ENCODE measurements at regions not wholly inside any gene's neighbourhood (a gene's known extent, or its start where the extent isn't known, plus 50 kb on each side); places are given as distances from the start of the nearest gene placed in this dataset.

- peaks cover 30% of the 10 kb centered on the region for H3K4me1 ChIP-seq (ENCODE audit: control insufficient read depth, insufficient read depth, low read length)
- no peaks in the 10 kb centered on the region for H3K36me3 ChIP-seq (ENCODE audit: insufficient read depth, low read length)
- H3K9ac ChIP-seq (ENCODE audit: low read depth, low read length), result no peak overlapping the region
- no peaks in the 10 kb centered on the region for H3K9me3 ChIP-seq (replicated peaks; ENCODE audit: low read length)
- no peaks in the 10 kb centered on the region for H3K27me3 ChIP-seq (ENCODE audit: control insufficient read depth, insufficient read depth, low read length)
- H3K4me3 ChIP-seq (ENCODE audit: low read length), result no peak overlapping the region
- peak overlapping the region; percentile 17 for H3K4me2 ChIP-seq (ENCODE audit: low read length)
Observed at GRCh38 chr15:38049891-38050290, 115.5 kb downstream of the TMCO5A start.

- Histone ChIP-seq H3K4me3 (ENCODE audit: low read length) (no peak overlapping the region), H3K9ac (ENCODE audit: low read depth, low read length) (no peak overlapping the region), H3K27me3 (ENCODE audit: control insufficient read depth, insufficient read depth, low read length) (no peaks in the 10 kb centered on the region), H3K4me1 (ENCODE audit: control insufficient read depth, insufficient read depth, low read length) (peaks cover 31% of the 10 kb centered on the region), H3K4me2 (ENCODE audit: low read length) (peak overlapping the region; percentile 18), H3K9me3 (replicated peaks; ENCODE audit: low read length) (no peaks in the 10 kb centered on the region), H3K36me3 (ENCODE audit: insufficient read depth, low read length) (no peaks in the 10 kb centered on the region)
Observed at GRCh38 chr15:38050529-38051448, 116.3 kb downstream of the TMCO5A start.

GRCh38 chr15:38053205-38053604 is 118.8 kb downstream of the TMCO5A start:
- no peak overlapping the region for H3K9ac ChIP-seq (ENCODE audit: low read depth, low read length)
- H3K4me2 ChIP-seq (ENCODE audit: low read length), result no peak overlapping the region
- peaks cover 31% of the 10 kb centered on the region for H3K4me1 ChIP-seq (ENCODE audit: control insufficient read depth, insufficient read depth, low read length)
- no peaks in the 10 kb centered on the region for H3K27me3 ChIP-seq (ENCODE audit: control insufficient read depth, insufficient read depth, low read length)
- H3K36me3 ChIP-seq (ENCODE audit: insufficient read depth, low read length), result no peaks in the 10 kb centered on the region
- no peak overlapping the region for H3K4me3 ChIP-seq (ENCODE audit: low read length)
- no peaks in the 10 kb centered on the region for H3K9me3 ChIP-seq (replicated peaks; ENCODE audit: low read length)

- H3K36me3 ChIP-seq (ENCODE audit: insufficient read depth, low read length), result no peaks in the 10 kb centered on the region
- H3K9me3 ChIP-seq (replicated peaks; ENCODE audit: low read length), result no peaks in the 10 kb centered on the region
- H3K4me3 ChIP-seq (ENCODE audit: low read length), result no peak overlapping the region
- H3K4me2 ChIP-seq (ENCODE audit: low read length), result no peak overlapping the region
- no peak overlapping the region for H3K9ac ChIP-seq (ENCODE audit: low read depth, low read length)
- H3K4me1 ChIP-seq (ENCODE audit: control insufficient read depth, insufficient read depth, low read length), result peaks cover 33% of the 10 kb centered on the region
- H3K27me3 ChIP-seq (ENCODE audit: control insufficient read depth, insufficient read depth, low read length), result no peaks in the 10 kb centered on the region
Observed at GRCh38 chr15:38053776-38054175, 119.3 kb downstream of the TMCO5A start.

- H3K9ac ChIP-seq (ENCODE audit: low read depth, low read length), result no peak overlapping the region
- no peak overlapping the region for H3K4me2 ChIP-seq (ENCODE audit: low read length)
- no peaks in the 10 kb centered on the region for H3K36me3 ChIP-seq (ENCODE audit: insufficient read depth, low read length)
- no peak overlapping the region for H3K4me3 ChIP-seq (ENCODE audit: low read length)
- peaks cover 39% of the 10 kb centered on the region for H3K4me1 ChIP-seq (ENCODE audit: control insufficient read depth, insufficient read depth, low read length)
- H3K27me3 ChIP-seq (ENCODE audit: control insufficient read depth, insufficient read depth, low read length), result no peaks in the 10 kb centered on the region
- no peaks in the 10 kb centered on the region for H3K9me3 ChIP-seq (replicated peaks; ENCODE audit: low read length)
Observed at GRCh38 chr15:38054488-38054887, 120.0 kb downstream of the TMCO5A start.

- H3K4me1 ChIP-seq (ENCODE audit: control insufficient read depth, insufficient read depth, low read length), result peaks cover 39% of the 10 kb centered on the region
- no peak overlapping the region for H3K9ac ChIP-seq (ENCODE audit: low read depth, low read length)
- no peak overlapping the region for H3K4me2 ChIP-seq (ENCODE audit: low read length)
- H3K4me3 ChIP-seq (ENCODE audit: low read length), result no peak overlapping the region
- H3K27me3 ChIP-seq (ENCODE audit: control insufficient read depth, insufficient read depth, low read length), result no peaks in the 10 kb centered on the region
- H3K9me3 ChIP-seq (replicated peaks; ENCODE audit: low read length), result no peaks in the 10 kb centered on the region
- H3K36me3 ChIP-seq (ENCODE audit: insufficient read depth, low read length), result no peaks in the 10 kb centered on the region
Observed at GRCh38 chr15:38058596-38059075, 124.2 kb downstream of the TMCO5A start.

- Histone ChIP-seq H3K27me3 (ENCODE audit: control insufficient read depth, insufficient read depth, low read length) (no peaks in the 10 kb centered on the region), H3K4me1 (ENCODE audit: control insufficient read depth, insufficient read depth, low read length) (peaks cover 31% of the 10 kb centered on the region), H3K4me2 (ENCODE audit: low read length) (no peak overlapping the region), H3K9ac (ENCODE audit: low read depth, low read length) (no peak overlapping the region), H3K9me3 (replicated peaks; ENCODE audit: low read length) (no peaks in the 10 kb centered on the region), H3K4me3 (ENCODE audit: low read length) (no peak overlapping the region), H3K36me3 (ENCODE audit: insufficient read depth, low read length) (no peaks in the 10 kb centered on the region)
Observed at GRCh38 chr15:38059665-38060064, 125.2 kb downstream of the TMCO5A start.

GRCh38 chr15:38061856-38062649 is 127.6 kb downstream of the TMCO5A start:
- Histone ChIP-seq H3K9ac (ENCODE audit: low read depth, low read length) (no peak overlapping the region), H3K4me3 (ENCODE audit: low read length) (peak overlapping the region; percentile 8), H3K4me1 (ENCODE audit: control insufficient read depth, insufficient read depth, low read length) (peaks cover 28% of the 10 kb centered on the region)

GRCh38 chr15:38062696-38063095 is 128.3 kb downstream of the TMCO5A start:
- Histone ChIP-seq H3K9ac (ENCODE audit: low read depth, low read length) (no peak overlapping the region), H3K9me3 (replicated peaks; ENCODE audit: low read length) (no peaks in the 10 kb centered on the region), H3K27me3 (ENCODE audit: control insufficient read depth, insufficient read depth, low read length) (no peaks in the 10 kb centered on the region), H3K4me3 (ENCODE audit: low read length) (no peak overlapping the region), H3K36me3 (ENCODE audit: insufficient read depth, low read length) (no peaks in the 10 kb centered on the region), H3K4me1 (ENCODE audit: control insufficient read depth, insufficient read depth, low read length) (peaks cover 28% of the 10 kb centered on the region), H3K4me2 (ENCODE audit: low read length) (no peak overlapping the region)

More at GRCh38 chr15:38061856-38062649, 127.6 kb downstream of the TMCO5A start:
- no peaks in the 10 kb centered on the region for H3K9me3 ChIP-seq (replicated peaks; ENCODE audit: low read length)
- H3K27me3 ChIP-seq (ENCODE audit: control insufficient read depth, insufficient read depth, low read length), result no peaks in the 10 kb centered on the region
- H3K4me2 ChIP-seq (ENCODE audit: low read length), result peak overlapping the region; percentile 65
- no peaks in the 10 kb centered on the region for H3K36me3 ChIP-seq (ENCODE audit: insufficient read depth, low read length)

GRCh38 chr15:38065721-38066345 is 131.4 kb downstream of the TMCO5A start:
- Histone ChIP-seq H3K36me3 (ENCODE audit: insufficient read depth, low read length) (no peaks in the 10 kb centered on the region), H3K4me2 (ENCODE audit: low read length) (no peak overlapping the region), H3K4me1 (ENCODE audit: control insufficient read depth, insufficient read depth, low read length) (peaks cover 29% of the 10 kb centered on the region), H3K4me3 (ENCODE audit: low read length) (no peak overlapping the region), H3K9me3 (replicated peaks; ENCODE audit: low read length) (no peaks in the 10 kb centered on the region), H3K9ac (ENCODE audit: low read depth, low read length) (no peak overlapping the region), H3K27me3 (ENCODE audit: control insufficient read depth, insufficient read depth, low read length) (no peaks in the 10 kb centered on the region)

GRCh38 chr15:38066612-38067011 is 132.2 kb downstream of the TMCO5A start:
- peaks cover 29% of the 10 kb centered on the region for H3K4me1 ChIP-seq (ENCODE audit: control insufficient read depth, insufficient read depth, low read length)

More at GRCh38 chr15:38066612-38067011, 132.2 kb downstream of the TMCO5A start:
- no peak overlapping the region for H3K9ac ChIP-seq (ENCODE audit: low read depth, low read length)
- H3K9me3 ChIP-seq (replicated peaks; ENCODE audit: low read length), result no peaks in the 10 kb centered on the region
- no peaks in the 10 kb centered on the region for H3K36me3 ChIP-seq (ENCODE audit: insufficient read depth, low read length)
- no peak overlapping the region for H3K4me2 ChIP-seq (ENCODE audit: low read length)
- no peak overlapping the region for H3K4me3 ChIP-seq (ENCODE audit: low read length)
- no peaks in the 10 kb centered on the region for H3K27me3 ChIP-seq (ENCODE audit: control insufficient read depth, insufficient read depth, low read length)
